HEK293 (cell line): ENCODE measurements at regions not wholly inside any gene's neighbourhood (a gene's known extent, or its start where the extent isn't known, plus 50 kb on each side); places are given as distances from the start of the nearest gene placed in this dataset.

Source experiments
- REST ChIP-seq: fragments of 450-650 bp; formaldehyde crosslinking; IDR thresholded peaks from 2 replicates; pipeline ENCODE4 v1.5.1; 2016; ENCODE audit warnings: missing biosample characterization, missing genetic modification characterization
- TRIM28 ChIP-seq: IDR thresholded peaks from 2 replicates; pipeline ENCODE4 v1.6.1; 2011; ENCODE audit warnings: low read length, control low read depth, borderline replicate concordance
- ZNF350 ChIP-seq: fragments of 450-650 bp; formaldehyde crosslinking; IDR thresholded peaks from 2 replicates; pipeline ENCODE4 v1.5.0; 2017; ENCODE audit warnings: missing biosample characterization, mild to moderate bottlenecking, missing genetic modification characterization
- ZNF518A ChIP-seq: fragments of 450-650 bp; formaldehyde crosslinking; conservative IDR thresholded peaks from 2 replicates; pipeline ENCODE4 v1.5.1; 2016; ENCODE audit warnings: low read depth, missing biosample characterization, missing genetic modification characterization
- ZNF555 ChIP-seq: fragments of 450-650 bp; formaldehyde crosslinking; conservative IDR thresholded peaks from 2 replicates; pipeline ENCODE4 v1.5.1; 2017; ENCODE audit warnings: missing biosample characterization, mild to moderate bottlenecking, missing genetic modification characterization, inconsistent platforms
- ZNF580 ChIP-seq: fragments of 450-650 bp; formaldehyde crosslinking; IDR thresholded peaks from 2 replicates; pipeline ENCODE4 v1.5.1; 2016; ENCODE audit warnings: missing biosample characterization, missing genetic modification characterization
- ZNF660 ChIP-seq: fragments of 450-650 bp; IDR thresholded peaks from 2 replicates; pipeline ENCODE4 v1.5.1; 2018; ENCODE audit warnings: missing biosample characterization, mild to moderate bottlenecking, missing genetic modification characterization
- TF ChIP-seq, protein P1 (sequence below): fragments of 450-650 bp; formaldehyde crosslinking; IDR thresholded peaks from 2 replicates; pipeline ENCODE4 v1.5.1; 2016; ENCODE audit warnings: missing biosample characterization, missing genetic modification characterization
- TF ChIP-seq, protein P2 (sequence below): fragments of 450-650 bp; IDR thresholded peaks from 2 replicates; pipeline ENCODE4 v1.5.1; 2018; ENCODE audit warnings: missing biosample characterization, mild to moderate bottlenecking, missing genetic modification characterization

DNA sequence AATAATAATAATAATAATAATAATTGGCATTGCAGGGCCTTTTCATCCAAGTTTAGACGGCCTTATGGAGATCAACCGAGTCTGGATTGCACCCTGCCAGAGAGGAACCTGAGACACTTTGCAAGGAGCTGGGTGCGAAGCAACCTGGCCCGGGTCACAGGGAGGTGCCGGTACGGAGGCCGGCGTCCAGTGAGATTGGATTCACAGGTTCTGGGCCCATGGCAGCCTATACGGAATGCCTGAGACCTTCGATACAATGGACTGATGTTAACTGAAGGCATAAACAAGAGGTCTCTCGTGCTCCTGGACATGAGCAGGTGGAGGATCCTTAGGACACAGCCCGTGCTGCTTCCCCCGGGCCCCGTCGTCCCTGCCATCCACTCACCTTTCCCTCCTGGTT is 416.5 kb upstream of the SALL3 start:
- TF ChIP-seq, protein P1, sequence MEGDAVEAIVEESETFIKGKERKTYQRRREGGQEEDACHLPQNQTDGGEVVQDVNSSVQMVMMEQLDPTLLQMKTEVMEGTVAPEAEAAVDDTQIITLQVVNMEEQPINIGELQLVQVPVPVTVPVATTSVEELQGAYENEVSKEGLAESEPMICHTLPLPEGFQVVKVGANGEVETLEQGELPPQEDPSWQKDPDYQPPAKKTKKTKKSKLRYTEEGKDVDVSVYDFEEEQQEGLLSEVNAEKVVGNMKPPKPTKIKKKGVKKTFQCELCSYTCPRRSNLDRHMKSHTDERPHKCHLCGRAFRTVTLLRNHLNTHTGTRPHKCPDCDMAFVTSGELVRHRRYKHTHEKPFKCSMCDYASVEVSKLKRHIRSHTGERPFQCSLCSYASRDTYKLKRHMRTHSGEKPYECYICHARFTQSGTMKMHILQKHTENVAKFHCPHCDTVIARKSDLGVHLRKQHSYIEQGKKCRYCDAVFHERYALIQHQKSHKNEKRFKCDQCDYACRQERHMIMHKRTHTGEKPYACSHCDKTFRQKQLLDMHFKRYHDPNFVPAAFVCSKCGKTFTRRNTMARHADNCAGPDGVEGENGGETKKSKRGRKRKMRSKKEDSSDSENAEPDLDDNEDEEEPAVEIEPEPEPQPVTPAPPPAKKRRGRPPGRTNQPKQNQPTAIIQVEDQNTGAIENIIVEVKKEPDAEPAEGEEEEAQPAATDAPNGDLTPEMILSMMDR (tag by site-specific recombination), result no peak
- TF ChIP-seq REST (tag by site-specific recombination), result no peak
- no peak for TF ChIP-seq ZNF518A (tag by site-specific recombination)
- no peak for TF ChIP-seq ZNF660
- TF ChIP-seq ZNF555 (tag by site-specific recombination), result no peak
- TF ChIP-seq, protein P2, sequence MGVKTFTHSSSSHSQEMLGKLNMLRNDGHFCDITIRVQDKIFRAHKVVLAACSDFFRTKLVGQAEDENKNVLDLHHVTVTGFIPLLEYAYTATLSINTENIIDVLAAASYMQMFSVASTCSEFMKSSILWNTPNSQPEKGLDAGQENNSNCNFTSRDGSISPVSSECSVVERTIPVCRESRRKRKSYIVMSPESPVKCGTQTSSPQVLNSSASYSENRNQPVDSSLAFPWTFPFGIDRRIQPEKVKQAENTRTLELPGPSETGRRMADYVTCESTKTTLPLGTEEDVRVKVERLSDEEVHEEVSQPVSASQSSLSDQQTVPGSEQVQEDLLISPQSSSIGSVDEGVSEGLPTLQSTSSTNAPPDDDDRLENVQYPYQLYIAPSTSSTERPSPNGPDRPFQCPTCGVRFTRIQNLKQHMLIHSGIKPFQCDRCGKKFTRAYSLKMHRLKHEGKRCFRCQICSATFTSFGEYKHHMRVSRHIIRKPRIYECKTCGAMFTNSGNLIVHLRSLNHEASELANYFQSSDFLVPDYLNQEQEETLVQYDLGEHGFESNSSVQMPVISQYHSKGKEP (tag by site-specific recombination), result no peak
- no peak for TF ChIP-seq ZNF350
- TF ChIP-seq TRIM28, result no peak
- no peak for TF ChIP-seq ZNF580 (tag by site-specific recombination)
